NCI-H1694 (cell line): ENCODE measurements at regions not wholly inside any gene's neighbourhood (a gene's known extent, or its start where the extent isn't known, plus 50 kb on each side); places are given as distances from the start of the nearest gene placed in this dataset.

Experiments used
- DNase-seq: peaks from one replicate; lab custom pipeline; 2025; lab: John Stamatoyannopoulos, UW

GRCh38 chr13:111537843-111538499, 217.5 kb downstream of the TEX29 start:
- no peak for DNase-seq

- DNase-seq, result no peak
Measured at GRCh38 chr13:111539252-111539651, 218.8 kb downstream of the TEX29 start.

- DNase-seq, result no peak
Measured at GRCh38 chr13:111539791-111540446, 219.5 kb downstream of the TEX29 start.

GRCh38 chr13:111540486-111540885, 220.0 kb downstream of the TEX29 start:
- no peak for DNase-seq

- DNase-seq, result no peak
Measured at GRCh38 chr13:111541345-111541744, 220.9 kb downstream of the TEX29 start.

- no peak for DNase-seq
Measured at GRCh38 chr13:111541752-111542529, 221.5 kb downstream of the TEX29 start.

- DNase-seq, result no peak
Measured at GRCh38 chr13:111542530-111543341, 222.3 kb downstream of the TEX29 start.

GRCh38 chr13:111546921-111547675, 226.7 kb downstream of the TEX29 start:
- no peak for DNase-seq

- no peak for DNase-seq
Measured at GRCh38 chr13:111547726-111548273, 227.4 kb downstream of the TEX29 start.

GRCh38 chr13:111548301-111548700, 227.9 kb downstream of the TEX29 start:
- no peak for DNase-seq

- DNase-seq, result no peak
Measured at GRCh38 chr13:111548805-111549204, 228.4 kb downstream of the TEX29 start.

GRCh38 chr13:111549464-111549863, 229.0 kb downstream of the TEX29 start:
- DNase-seq, result no peak

- no peak for DNase-seq
Measured at GRCh38 chr13:111550062-111550461, 229.6 kb downstream of the TEX29 start.

- no peak for DNase-seq
Measured at GRCh38 chr13:111551204-111551820, 230.9 kb downstream of the TEX29 start.

GRCh38 chr13:111552891-111553655, 232.6 kb downstream of the TEX29 start:
- no peak for DNase-seq

- DNase-seq, result no peak
Measured at GRCh38 chr13:111554539-111555267, 234.3 kb downstream of the TEX29 start.

- DNase-seq, result no peak
Measured at GRCh38 chr13:111555268-111555808, 234.9 kb downstream of the TEX29 start.

GRCh38 chr13:111555903-111556302, 235.5 kb downstream of the TEX29 start:
- no peak for DNase-seq

GRCh38 chr13:111556496-111556895, 236.1 kb downstream of the TEX29 start:
- DNase-seq, result no peak
